ENCODE measurements at regions not wholly inside any gene's neighbourhood (a gene's known extent, or its start where the extent isn't known, plus 50 kb on each side); places are given as distances from the start of the nearest gene placed in this dataset.
"Not testable (repeated sequence)": the region's sequence is repeated elsewhere in the genome, so short reads cannot be mapped to it uniquely, and the experiment has no call there.

DNA sequence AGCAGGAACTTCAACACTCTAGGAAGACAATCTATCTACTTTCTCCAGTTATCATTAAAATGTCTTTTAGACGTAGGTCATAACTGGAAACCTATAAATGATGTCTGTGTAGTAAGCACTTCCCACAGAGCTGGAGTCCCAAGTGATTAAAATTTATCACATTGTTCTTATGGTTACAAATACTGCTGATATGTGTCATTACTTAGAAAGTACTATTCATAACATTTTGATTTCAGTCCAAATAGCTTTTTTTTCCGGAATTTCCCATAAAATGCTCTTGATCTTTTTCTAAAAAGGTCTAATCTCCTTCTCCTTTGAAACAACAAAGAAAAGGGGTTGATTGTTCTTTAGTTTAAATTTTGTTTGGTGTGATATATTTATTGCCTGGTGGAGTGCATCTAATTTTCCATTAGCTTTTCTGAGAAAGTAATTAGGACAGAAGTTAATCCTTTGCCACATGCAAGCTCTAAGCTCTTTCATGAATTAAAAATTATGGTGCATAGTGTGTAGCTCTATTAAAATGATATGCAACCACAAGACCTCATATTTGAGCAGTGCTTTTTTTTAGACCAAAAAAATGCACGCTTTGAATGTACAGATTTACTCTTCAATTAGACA lies 132.7 kb upstream of the TCF21 start:
- DNase-seq (ENCODE audit: low read depth): peak; percentile 31

DNA sequence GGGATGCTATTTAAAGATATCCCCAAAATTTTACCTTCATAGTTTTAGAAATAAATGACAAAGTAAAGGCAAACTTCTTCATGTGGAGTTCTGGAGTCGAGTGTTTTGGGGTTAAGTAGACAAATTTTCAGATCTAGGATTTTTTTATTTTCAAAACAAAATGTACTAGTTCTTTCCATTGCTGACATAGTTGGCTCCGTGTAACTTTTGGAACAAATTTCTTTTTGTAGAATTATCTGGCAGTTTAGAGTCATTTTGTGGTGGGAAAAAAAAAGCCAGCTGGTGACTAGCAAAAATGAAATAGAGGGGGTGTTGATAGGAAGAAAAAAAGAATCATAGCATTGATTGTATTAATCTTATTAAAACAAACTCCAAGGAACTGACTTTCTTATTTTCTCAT lies 131.6 kb upstream of the TCF21 start:
- no peak for DNase-seq (ENCODE audit: low read depth)

DNA sequence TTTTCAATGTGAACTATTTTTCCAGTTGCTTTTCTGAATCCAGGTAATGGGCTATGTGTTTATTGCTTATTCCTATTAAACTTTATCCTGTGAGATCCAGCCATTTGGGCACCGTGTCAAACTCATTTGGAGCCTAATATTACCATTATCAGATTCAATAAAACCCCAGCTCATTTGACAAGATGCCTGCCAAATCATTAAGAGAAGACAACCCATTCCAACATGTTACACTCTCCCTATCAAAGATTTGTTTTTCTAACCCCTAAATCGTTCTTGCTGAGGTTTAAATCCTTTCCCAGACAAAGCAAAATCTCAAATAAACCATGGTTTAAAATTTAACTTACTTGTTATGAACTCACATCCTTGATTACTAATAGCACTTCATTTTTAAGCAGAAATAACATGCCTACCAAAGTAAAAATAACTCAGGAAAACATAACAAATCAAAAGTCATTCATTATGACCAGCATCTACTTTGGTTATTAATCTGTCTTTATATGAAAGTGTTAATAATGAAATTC lies 130.0 kb upstream of the TCF21 start:
- no peak for DNase-seq (ENCODE audit: low read depth)

DNA sequence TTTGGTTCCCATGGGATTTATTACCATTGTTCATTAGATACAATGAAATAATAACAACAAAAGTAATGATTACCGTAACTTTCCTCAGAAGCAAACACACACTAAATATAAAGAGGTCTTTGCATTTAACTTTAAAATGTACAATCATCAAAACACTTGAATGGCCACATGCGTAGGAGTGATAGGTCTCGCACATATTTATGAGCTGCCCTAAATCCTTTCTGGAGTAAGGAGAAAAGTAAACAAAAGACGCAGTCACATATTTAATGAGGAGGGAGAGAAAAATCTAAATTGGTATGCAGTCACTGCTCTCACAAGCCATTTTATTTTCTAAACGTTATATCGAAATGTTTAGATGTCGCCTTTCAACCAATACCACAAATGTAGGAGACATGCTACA lies 129.4 kb upstream of the TCF21 start:
- DNase-seq (ENCODE audit: low read depth): no peak

DNA sequence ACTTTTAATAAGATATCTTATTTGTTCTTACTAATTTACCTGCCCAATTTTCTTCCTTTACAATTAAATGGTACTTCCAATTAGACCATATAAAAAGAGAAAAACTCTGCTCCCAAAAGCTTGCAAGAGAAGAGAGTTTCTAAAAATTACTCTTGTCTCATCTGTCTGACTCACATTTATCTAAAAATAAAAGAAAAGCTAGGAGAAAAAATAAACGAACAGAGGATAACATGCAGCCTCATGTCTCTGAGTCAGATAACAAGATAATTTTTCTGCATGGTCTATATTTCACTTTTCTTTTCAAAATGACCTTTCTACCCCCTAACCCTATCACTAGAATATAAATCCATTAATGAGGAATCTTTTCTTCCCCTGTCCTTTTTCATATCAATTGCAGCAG lies 127.2 kb upstream of the TCF21 start:
- peak; percentile 65 for DNase-seq (ENCODE audit: low read depth)

DNA sequence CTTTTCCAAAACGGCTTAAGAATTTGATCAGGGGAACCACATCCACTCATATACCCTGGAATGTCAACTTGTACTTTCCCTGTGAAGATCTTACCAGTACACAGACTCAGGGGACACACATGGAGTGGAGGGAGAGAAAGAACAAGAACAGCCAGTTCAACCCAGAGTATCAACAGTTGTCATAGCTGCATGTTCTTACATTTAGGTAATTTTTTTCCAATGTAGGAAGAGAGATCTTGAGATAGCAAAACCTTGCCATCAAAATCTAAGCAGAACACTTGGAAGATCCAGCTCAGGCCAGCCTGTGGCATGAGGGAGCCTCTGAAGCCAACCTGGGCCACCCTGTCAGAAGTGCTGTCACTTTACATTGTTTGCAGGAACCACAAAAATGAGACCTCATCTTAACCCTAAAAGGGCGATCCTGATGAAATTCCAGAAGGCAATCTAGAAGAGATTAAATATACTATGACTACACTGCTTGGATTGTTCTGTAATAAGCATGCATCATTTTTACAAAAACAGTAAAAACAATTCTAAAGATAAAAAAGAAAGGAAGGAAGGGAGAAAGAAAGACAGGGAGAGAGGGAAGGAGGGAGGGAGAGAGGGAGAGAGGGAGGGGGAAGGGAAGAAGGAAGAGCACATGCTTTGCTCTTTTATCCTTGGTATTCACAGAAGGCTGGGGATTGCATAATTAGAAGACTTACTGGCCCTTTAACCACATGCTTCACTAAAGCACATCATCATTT lies 124.7 kb upstream of the TCF21 start:
- DNase-seq (ENCODE audit: low read depth): peak; percentile 86

DNA sequence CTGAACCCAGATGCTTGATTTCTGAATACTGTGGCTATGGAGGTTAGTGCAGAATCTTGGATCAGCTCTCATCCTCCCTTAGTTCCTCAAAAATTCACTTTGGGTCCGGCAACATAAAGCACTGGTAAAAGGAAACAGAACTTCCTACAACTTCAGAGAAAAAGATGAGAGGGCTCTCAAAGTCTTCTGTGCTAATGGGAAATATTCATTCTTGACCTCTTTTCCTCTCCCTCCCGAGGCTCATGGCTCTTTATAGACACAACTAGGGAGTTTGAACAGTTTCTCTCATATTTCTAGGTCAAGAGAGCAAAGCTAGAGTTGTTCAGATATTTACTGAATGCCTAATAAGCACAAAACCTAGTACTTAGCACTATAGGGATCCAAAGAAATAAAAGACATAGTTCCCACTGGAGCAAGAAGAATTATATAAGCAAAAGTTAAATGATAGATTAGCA lies 124.1 kb upstream of the TCF21 start:
- DNase-seq (ENCODE audit: low read depth): no peak

DNA sequence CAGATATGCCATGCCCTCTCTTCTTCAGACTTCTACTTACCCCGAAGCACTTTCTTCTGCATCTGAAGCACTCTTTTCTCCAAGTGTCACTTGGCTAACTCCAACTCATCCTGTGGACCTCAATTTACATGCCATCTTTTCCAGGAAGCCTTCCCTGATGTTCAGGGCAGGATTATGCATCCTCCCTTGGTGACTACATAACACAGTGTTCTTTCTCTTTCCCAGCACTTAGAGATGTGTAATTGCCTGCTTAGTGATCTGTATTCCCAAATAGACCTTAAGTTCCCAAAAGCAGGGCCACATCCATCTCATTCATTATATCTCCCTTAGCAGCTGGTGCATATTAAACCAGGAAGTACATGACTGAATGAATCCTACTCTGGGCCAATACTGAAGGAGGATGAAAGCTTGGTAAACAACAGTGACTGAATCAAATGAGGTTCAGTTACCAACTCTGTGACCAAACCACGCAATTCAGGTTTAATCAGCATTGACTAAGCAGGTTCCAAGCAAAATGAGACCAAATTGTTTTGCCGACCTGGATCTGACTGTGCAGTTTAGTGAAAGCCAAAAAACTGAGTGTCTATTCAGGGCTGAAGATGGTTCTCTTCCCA lies 121.4 kb upstream of the TCF21 start:
- peak; percentile 13 for DNase-seq (ENCODE audit: low read depth)

DNA sequence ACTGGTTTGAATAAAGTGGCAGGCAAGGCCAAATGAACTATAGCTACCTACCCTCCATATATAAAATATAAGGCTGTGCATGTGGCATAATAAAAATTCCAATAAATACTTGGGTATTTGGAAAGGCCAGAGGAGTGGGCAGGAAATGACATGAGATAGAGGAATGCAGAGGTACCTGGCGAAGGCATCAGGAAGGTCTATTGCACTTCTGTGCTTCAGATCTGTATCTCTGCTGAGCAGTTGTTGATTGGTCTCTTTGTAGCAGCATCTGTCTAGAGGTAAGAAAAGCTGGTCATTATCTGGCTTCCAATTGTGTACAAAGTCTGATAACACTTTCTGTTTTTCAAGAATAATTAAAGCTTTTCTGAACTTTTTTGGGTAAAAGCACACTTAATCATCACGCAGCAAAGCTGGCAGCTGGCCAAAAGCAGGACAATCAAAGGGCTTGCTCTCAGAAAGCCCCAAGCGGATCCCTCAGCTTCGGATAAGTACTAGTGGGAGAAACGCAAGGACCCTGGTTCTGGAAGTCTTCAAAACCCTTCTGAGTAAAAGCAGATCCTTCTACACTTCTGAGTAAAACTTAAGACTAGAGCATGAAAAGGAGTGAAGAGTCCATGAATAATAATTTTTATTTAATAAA lies 120.1 kb upstream of the TCF21 start:
- peak; percentile 70 for DNase-seq (ENCODE audit: low read depth)

DNA sequence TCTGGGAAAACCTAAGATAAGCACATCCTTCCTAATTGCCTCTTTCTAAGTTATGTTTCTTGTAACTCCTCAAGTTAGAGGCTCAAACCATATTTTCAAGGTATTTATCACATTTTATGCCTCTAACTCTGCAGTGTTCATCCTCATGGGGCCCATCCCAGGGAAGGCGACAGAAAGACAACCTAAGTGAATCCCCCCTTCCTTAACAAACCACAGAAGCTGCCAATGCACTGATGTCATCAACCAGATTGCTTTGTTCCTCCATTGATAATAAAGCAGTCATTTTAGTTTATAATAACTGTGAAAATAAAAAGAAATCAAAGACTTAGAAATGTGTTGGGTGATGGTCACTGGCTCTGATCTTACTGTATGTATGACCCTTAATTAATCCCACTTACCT lies 119.5 kb upstream of the TCF21 start:
- peak; percentile 37 for DNase-seq (ENCODE audit: low read depth)

DNA sequence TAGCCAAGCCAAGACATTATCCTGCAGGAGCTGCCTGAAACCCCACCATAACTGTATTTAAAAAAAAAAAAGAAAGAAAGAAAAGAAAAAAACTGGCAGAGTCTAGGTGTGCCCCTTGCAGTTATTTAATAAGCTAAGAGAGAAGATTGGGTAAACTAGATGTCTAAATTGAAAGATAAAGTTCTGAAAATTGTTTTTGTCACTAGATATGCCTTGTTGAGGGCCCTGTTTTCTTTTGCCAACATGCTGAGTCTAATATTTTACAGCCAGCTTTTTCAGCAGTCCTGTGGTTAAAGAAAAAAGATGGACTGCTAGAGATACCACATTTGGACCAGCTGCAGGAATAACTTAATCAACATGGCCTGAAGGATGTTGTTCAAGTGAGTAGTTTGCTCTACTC lies 116.3 kb upstream of the TCF21 start:
- no peak for DNase-seq (ENCODE audit: low read depth)

DNA sequence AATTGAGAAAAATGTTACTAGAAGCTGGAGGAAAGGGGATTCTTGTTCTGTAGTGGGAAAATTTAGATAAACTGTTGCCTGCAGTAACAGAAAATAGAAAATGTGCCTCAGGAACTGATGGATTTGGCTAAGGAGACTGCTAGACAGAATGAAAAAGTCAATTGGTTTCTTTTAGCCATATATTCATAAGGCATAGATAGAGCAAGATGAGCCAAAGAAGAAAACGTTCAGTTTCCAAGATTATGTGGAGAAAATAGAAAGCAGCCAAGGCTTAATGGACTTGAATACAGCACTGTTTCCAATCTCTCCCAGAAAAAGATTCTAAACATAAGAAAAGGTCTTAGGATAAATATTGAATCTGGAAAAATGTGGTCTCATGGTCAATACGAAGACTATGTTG lies 115.1 kb upstream of the TCF21 start:
- DNase-seq (ENCODE audit: low read depth): no peak

DNA sequence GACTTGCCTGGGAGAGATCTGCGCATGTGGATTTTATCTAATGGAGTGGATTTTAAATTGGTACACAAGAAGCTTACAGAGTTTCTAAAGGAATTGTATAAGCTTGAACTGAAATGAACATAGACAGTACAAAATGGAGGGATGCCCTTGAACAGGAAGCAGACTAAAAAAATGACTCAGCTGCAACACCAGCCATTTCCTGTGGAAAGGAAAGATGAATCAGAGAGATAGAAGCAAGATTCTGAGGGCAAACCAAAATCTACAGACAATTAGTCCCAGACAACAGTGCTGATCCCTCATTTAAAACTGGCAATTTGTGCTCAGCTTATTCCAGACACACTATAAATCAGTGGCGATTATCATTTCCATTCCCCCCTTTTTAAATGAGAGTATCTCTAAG lies 114.6 kb upstream of the TCF21 start:
- peak; percentile 74 for DNase-seq (ENCODE audit: low read depth)

DNA sequence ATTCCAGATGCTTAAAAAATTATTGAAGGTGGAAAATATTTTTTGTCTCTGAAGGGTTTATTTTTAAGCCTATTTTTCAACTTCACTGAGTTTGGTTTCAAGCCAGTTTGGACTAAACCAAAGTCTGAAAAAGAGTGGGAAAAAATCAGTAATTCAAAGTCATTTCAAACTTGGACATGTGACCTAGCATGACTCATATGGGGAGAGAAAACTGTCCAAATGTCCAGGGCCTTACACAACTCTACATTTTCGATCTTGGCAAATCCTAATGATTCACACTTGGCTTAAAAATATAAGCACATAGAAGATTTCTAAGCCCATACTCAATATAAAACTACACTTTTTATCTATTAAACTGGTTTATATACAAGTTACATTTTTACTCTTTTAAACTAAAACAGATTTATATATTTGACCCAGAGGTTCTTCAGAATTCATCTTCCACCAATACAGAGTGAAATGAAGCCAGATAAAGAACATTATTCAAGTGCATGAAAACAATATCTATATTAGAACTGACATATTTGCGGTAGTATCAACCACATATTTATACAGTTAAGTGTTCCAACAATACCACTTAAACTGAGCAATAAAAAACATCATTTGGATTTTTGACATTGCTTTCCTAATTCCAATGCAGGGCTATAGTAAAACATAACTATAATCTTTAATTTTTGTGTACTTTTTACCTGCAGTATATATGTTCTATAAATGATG lies 110.3 kb upstream of the TCF21 start:
- DNase-seq (ENCODE audit: low read depth): peak; percentile 94

DNA sequence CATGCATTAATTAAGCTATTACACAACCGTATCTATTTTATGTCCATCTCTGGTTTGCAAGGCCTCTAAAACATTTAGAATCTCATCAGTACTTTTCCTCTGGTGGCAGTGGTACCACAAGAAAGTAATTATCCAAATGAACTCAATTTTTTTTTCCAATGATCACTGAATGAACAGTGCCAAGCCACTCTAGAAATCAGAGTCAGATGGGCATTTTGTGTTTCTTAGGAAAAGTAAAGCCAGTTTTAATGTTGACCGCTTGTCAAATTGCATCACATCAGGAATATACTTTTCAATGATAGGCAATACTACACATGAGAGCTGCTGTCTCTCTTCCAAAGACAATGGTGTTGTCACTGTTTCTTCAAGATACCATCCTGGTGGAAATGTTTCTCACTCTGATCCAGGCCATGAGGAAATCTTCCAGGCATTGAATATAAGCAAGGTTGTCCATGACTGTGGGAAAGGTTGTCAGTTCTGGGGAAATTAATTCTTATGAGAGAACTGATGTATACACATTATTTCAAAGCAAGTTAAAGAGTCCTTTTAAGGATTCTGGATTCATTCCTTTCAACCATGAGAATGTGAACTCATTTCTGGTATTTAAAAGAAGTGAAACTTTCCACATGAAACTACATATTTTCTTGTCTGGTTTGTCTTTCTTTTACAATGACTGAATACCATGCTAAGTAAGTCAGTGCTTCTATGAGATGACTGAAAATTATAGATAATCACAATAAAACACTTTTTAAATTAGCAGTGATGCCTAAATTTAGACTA lies 108.8 kb upstream of the TCF21 start:
- no peak for DNase-seq (ENCODE audit: low read depth)

DNA sequence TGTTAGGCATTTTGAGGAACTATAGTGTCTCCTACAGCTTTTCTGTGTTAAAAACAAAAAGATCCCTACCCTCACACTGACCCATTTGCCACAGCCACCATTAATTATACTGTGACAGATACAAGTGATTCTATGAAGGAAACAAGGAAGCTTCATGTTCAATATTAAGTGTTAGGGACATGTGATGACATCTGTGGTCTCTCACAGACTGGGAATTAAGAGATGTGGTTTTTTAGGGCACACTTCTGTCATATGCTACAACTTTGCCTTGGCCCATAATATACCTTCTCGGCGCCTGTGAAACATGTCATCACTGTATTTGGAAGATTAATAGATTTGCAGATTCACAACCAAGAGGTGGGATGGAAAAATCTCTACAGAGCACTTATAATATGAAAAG lies 102.9 kb upstream of the TCF21 start:
- DNase-seq (ENCODE audit: low read depth): no peak

DNA sequence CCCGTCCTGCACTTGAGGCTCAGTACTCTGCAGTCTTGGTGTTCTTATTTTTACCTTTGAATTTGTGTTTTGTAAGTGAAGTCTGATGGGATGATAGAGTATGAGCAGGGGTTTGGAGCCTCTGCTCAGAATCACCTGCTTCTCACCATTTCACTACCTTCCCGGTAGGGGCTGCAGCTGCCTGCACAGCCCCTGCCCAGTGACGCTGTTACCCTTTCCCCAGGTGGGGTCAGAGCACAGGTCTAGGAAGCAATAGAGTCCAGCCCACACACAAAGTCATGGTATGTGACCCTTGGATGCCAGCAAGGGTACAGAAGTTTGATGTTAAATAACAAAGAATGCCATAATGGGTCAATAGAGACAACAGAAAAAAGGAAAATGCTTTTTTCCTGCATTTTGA lies 101.8 kb upstream of the TCF21 start:
- DNase-seq (ENCODE audit: low read depth): no peak

DNA sequence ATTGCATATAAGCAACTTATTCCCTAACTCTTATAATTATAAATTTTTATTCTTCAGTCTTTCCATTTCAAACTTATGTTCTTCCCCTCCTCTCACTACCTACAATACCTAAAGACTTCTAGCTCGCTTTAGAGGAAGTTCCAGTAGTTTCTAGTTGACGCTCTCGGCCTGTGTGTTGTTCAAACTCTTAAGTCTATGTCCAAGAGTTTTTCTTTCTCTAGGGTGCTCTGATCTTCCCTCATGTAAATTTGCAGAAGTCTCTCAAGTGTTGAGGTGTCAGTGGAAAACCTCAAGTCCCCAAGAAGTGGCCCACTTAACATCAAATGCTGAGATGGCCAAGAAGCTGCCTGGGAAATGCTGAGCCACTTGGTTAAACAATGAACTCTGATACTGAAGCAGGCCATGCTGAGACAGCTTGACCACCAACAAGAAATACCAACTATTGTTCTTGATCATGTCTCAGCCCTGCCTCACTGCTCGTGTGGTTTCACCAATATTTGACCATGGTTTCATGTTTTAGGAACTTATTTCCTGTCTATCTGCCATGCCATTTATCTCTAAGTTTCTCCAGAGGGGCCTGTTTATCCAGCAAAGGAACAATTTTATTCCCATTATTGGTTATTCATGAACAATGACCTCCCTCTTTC lies 100.9 kb upstream of the TCF21 start:
- DNase-seq (ENCODE audit: low read depth): no peak

DNA sequence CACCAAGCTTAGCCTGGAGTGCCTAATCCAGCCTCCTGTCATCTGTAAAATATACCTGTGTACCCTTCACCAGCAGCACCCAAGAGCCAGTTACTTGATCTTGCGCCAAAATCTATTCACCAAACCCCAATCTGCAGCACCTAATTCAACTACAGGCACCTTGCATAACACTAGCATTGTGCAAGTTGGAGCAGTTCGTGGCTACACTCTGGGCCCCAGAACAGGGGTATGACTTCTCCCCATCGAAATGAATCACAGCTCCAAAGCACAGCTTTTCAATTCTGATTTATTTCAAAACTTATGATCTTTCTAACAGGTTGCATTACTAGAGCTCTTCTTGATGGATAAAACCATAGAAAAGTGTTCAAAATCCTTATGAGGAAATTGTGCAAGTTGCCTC lies 100.4 kb upstream of the TCF21 start:
- DNase-seq (ENCODE audit: low read depth): peak; percentile 30

DNA sequence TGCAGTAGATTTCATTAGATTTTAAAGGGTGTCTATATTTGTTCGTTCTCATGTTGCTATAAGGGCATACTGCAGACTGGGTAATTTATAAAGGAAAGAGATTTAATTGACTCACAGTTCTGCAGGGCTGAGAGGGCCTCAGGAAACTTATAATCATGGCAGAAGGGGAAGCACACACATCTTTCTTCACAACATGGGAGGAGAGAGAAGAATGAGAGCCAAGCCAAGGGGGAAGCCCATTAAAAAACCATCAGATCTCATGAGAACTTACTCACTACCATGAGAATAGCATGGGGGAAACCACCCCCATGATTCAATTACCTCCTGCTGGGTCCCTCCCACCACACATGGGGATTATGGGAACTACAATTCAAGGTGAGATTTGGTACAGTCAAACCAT lies 99.5 kb upstream of the TCF21 start:
- DNase-seq (ENCODE audit: low read depth): not testable (repeated sequence)

DNA sequence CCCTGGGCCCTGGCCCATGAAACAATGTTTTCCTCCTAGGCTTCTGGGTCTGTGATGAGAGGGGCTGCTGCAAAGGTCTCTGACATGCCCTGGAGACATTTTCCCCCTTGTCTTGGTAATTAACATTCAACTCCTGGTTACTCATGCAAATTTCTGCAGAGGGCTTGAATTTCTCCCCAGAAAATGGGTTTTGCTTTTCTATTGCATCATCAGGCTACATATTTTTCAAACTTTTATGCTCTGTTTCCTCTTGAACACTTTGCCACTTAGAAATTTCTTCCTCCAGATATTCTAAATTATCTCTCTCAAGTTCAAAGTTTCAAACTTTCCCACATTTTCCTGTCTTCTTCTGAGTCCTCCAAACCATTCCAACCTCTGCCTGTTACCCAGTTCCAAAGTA lies 98.2 kb upstream of the TCF21 start:
- not testable (repeated sequence) for DNase-seq (ENCODE audit: low read depth)

Data from amniotic epithelial cell (primary cell).